ENCODE measurements at regions not wholly inside any gene's neighbourhood (a gene's known extent, or its start where the extent isn't known, plus 50 kb on each side); places are given as distances from the start of the nearest gene placed in this dataset.

GRCh38 chr7:1358376-1359050 is 100.8 kb downstream of the MICALL2 start:
- DNase-seq (ENCODE audit: low read depth in 2 of 2) = no peak

- no peak for DNase-seq (ENCODE audit: low read depth in 2 of 2)
Measured at GRCh38 chr7:1359051-1359400, 100.2 kb downstream of the MICALL2 start.

- DNase-seq (ENCODE audit: low read depth in 2 of 2) = no peak
Measured at GRCh38 chr7:1359681-1360485, 99.4 kb downstream of the MICALL2 start.

GRCh38 chr7:1360521-1360971 is 98.7 kb downstream of the MICALL2 start:
- no peak for DNase-seq (ENCODE audit: low read depth in 2 of 2)

- no peak for DNase-seq (ENCODE audit: low read depth in 2 of 2)
Measured at GRCh38 chr7:1361016-1361755, 98.1 kb downstream of the MICALL2 start.

- no peak for DNase-seq (ENCODE audit: low read depth in 2 of 2)
Measured at GRCh38 chr7:1361756-1362125, 97.5 kb downstream of the MICALL2 start.

GRCh38 chr7:1362301-1362700 is 97.0 kb downstream of the MICALL2 start:
- no peak for DNase-seq (ENCODE audit: low read depth in 2 of 2)

GRCh38 chr7:1364068-1364905 is 95.0 kb downstream of the MICALL2 start:
- DNase-seq (ENCODE audit: low read depth in 2 of 2) = no peak

- DNase-seq (ENCODE audit: low read depth in 2 of 2) = no peak
Measured at GRCh38 chr7:1364906-1365570, 94.2 kb downstream of the MICALL2 start.

- no peak for DNase-seq (ENCODE audit: low read depth in 2 of 2)
Measured at GRCh38 chr7:1365846-1366245, 93.4 kb downstream of the MICALL2 start.

- no peak for DNase-seq (ENCODE audit: low read depth in 2 of 2)
Measured at GRCh38 chr7:1366801-1367405, 92.4 kb downstream of the MICALL2 start.

GRCh38 chr7:1367501-1368183 is 91.6 kb downstream of the MICALL2 start:
- no peak for DNase-seq (ENCODE audit: low read depth in 2 of 2)

- DNase-seq (ENCODE audit: low read depth in 2 of 2) = no peak
Measured at GRCh38 chr7:1368184-1368681, 91.0 kb downstream of the MICALL2 start.

GRCh38 chr7:1368682-1369571 is 90.3 kb downstream of the MICALL2 start:
- DNase-seq (ENCODE audit: low read depth in 2 of 2) = peak in 1 of 2 donors; percentile 12

GRCh38 chr7:1369916-1370657 is 89.2 kb downstream of the MICALL2 start:
- DNase-seq (ENCODE audit: low read depth in 2 of 2) = no peak

- DNase-seq (ENCODE audit: low read depth in 2 of 2) = no peak
Measured at GRCh38 chr7:1370738-1371137, 88.5 kb downstream of the MICALL2 start.

- no peak for DNase-seq (ENCODE audit: low read depth in 2 of 2)
Measured at GRCh38 chr7:1372063-1372462, 87.2 kb downstream of the MICALL2 start.
